GM21360 (cell line): ENCODE measurements at regions not wholly inside any gene's neighbourhood (a gene's known extent, or its start where the extent isn't known, plus 50 kb on each side); places are given as distances from the start of the nearest gene placed in this dataset.

ENCODE experiments used
- ATAC-seq: cut with Tn5 transposase; IDR thresholded peaks from one replicate; pipeline ENCODE4 v1.9.1; 2021; ENCODE audit warnings: mild to moderate bottlenecking, moderate library complexity; ENCODE audit not compliant: unreplicated experiment

DNA sequence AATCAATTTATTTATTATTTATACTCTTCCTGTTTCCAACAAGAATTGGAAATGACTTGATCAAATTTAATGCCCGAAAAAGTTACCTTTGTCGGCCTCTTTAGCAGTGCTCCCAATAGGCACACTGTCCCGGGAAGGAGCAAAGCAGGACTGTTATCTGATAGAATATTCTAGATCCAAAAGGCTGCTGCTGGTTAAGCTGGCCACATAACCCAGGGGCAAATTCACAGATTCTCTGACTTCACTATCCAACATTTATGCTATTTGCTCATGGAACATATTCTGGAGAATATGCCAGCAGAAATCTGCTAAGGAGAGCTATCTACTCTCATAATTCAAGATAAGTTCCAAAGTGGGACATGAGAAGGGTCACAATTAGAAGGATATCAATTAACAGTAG lies 100.2 kb upstream of the DMAC1 start:
- no peak for ATAC-seq

DNA sequence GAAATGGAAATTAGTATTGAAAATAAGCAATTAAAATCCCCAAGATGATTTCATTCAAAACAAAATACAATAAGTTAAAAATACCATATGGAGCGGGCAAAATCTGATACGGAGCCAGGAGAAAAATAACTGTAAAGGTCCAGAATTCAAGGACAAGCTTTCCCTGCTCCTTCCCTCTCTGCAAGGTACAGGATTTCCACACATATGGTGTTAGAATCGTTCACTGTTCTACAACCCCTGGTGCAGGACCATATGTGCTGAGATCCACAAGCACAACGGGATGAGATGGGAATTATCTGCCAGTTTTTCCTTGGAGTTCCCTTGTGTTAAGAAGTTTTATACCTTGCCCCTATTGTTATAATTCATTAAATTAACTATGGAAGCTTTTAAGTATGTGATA lies 94.7 kb upstream of the DMAC1 start:
- ATAC-seq = no peak

DNA sequence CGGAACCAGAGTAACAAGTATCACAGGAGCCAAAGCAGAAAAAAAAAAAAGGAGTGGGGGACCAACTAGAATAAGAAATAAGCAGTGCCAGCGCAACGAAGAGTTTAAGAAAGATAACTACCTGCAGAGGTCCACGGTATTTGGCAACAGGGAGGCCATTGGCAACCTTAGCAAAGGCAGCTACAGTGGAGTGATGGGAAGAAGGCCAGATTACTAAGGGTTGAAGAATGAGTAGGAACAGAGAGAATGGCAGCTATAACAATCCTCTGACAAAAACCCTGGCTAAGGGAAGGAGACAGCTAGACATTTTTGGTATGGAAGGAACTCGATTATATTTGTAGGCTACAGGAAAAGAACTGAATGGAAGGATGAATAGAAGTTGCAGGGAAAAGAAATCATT lies 93.4 kb upstream of the DMAC1 start:
- ATAC-seq = no peak

DNA sequence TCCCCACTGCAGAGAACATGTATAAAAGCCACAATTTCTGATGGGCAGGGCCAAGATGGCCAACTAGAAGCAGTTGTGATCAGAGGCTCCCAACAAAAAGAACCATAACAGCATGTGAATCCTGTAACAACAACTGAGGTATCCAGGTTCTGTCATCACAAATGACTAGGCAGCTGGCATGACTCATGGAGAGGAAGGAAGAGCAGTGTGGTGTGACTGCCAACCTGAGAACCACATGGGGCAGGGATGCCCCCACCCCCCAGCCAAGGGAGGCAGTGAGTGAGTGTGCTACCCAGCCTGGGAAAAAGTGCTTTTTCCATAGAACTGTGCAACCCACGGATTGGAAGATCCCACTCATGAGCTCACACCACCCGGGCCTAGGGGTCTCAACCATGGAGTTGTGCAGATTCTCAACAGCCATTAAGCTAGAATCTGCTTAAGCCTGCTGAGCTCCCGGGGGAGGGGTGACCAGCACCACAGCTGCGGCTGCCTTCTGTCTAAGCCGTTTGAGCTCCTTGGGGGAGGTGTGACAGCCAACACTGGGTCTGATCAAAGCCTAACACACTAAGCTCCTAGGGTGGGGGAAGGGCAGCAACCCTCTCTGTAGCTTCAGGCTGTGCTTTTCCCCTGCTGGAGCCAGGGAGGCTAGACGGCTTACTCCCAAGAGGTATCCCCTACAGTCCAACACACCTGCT lies 80.1 kb upstream of the DMAC1 start:
- ATAC-seq = no peak

DNA sequence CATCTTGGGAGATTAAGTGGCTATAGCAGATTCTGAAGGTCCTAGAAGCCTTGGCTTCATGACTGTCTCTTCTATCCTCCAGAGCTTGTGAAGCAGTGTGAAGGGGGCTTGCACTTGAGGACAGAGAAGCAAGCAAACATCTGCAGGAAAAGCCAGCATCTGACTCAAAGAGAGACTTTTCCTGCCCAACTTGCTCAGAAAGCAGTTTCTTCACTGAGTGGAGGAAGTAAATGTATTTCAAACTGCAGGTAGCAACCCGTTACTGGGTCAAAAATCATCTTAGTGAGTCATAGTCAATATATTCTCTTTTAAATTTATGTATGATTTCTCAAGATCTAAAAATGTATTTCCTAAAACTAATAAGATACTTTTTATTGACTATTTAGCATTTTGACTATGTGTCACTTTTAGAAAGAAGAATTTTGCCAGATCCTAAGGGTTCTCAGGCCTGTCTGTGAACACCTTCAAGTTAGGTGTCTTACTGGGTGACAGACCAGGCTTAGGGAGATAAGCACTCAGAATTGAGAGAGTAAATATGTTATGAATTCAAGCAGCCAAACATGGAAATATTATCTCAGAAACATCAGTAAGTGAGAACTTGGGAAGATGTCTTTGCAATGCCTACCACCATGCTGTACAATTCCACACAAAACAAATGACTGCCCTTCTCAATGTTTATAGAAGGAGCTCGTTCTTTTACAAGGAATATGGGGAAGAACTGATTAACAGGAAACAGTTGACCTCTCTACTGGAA lies 72.6 kb upstream of the DMAC1 start:
- ATAC-seq = no peak

DNA sequence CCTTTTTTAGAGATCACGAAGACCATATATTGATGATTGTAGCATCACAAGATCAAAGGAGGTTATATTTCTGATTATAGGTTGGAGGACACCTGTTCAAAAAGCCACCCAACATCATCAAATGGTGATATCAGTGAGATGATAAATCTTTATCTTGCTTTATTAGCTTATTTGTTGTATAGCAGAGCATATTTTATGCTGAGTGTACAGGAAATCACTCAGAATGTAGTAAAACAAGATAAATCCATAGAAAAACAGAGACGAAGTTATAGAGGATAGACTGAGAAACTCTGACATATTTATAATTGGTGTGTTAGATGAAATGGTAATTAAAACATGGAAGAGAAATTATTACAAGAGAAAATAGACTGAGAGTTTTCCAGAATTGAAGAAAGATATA lies 69.8 kb upstream of the DMAC1 start:
- no peak for ATAC-seq

DNA sequence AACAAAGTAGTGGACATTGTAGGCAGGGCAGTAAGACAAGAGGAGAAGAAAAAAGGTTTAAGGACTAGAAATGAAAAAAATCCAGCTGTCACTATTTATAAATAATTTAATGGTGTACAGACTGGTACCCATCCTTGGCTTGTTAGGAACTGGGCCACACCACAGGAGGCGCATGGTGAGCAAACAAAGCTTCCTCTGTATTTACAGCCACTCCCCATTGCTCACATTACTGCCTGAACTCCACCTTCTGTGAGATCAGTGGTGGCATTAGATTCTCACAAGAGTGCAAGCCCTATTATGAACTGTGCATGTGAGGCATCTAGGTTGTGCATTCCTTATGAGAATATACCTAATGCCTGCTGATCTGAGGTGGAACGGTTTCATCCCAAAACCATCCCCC lies 62.6 kb upstream of the DMAC1 start:
- no peak for ATAC-seq

DNA sequence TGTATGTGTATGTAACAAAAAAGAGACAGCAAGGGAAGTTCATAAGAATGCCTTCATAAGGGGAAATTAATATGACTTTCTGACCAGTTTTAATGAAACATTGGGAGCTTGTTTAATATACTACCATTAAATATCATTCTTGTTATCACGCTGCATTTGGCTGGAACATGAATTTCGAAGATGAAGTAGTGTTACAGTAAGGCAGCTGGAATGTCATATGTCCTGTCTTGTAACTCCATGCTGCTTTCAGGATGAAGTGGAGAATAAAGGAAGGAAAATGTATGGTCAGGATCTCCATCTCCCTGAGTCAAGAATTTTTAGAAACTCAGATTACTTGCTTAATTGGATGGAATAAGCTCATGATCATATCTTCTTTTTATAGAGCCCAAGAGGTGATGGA lies 61.5 kb upstream of the DMAC1 start:
- ATAC-seq = no peak

DNA sequence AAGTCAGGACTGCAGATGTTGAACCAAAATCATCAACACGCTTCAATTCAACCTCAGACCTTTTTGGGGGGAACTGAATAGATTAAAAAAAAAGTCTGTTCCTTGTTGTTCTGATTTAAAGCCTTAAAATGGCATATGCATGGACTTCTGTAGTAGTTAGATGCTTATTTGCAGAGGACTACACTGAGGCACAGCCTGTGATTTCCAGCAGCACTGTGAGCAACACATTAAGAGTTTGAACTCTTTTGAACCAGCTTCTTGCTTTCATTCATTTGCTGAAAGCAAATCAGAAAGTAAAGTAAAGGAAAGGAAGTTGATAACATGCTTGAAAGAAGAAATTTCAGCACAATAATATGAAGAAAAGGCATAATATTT lies 60.7 kb upstream of the DMAC1 start:
- no peak for ATAC-seq

DNA sequence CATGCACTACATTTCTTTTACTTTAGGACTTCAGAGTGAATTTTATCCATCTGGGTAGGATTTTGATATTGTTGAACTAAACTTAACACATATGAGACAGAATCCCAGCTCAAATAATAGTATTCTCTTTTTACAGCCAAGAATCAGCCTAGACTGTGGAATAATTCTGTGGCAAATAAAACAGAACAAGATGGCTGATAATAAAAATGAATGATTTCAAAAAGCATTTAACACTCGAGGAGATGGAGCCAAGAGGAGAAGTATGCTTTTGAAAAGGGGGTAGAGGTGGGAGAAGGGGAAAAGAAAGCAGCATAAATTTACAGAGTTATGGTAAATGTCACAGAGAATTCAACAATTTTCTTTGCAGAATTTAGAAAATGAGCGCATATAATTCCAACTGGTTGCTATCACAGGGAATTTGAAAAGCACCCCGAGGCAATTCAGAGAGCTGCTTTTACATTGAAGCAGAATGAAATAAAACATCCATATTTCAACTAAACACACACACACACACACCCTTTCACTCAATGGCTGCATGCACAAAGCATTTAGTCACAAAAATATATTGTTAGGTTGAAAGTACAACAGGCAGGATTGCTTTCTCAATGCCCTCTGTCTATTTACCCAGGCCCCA lies 60.2 kb upstream of the DMAC1 start:
- no peak for ATAC-seq

DNA sequence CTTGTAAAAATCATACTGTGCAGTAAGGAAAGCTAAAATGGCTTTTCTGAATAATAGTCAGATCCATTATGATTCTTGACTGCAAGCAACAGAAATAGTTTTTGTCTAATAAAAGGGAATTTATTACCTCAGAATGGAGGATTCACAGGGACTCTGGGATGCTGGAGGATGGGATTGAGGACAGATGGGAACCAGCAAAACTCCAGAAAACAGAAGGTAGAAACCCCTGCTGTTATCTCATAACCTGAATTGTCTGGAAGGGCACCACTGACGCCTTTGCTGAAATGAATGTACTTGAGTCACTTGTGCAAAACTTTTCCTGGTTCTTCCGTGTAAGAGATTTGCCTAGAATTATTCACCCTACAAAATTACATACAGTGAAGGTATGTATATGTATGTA lies 58.6 kb upstream of the DMAC1 start:
- ATAC-seq = no peak

DNA sequence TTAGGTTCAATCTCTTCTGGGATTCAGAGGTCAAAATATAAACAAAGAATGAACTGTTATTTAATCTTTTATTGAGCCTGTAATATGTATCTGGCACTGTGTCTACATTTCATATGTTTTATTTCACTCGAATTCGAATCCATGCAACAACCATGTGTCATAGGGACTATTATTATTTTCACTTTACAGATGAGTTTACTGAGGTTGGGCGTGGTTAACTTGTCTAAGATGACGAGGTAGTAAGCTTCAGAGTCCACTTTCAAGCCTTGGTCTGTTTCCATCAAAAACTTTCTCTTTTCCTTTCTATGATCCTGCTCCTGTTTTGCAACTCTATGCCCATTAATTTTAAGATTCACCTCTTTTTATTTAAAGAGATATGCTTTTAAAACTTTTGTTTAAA lies 55.2 kb upstream of the DMAC1 start:
- no peak for ATAC-seq
